HAP-1 (cell line): ENCODE measurements at regions not wholly inside any gene's neighbourhood (a gene's known extent, or its start where the extent isn't known, plus 50 kb on each side); places are given as distances from the start of the nearest gene placed in this dataset.

ENCODE experiments used
- DNase-seq, 2 experiments: peaks; one replicate each; pipeline ENCODE4 v3.0.0-alpha.2; 2016 to 2020; ENCODE audit warnings: low spot score in 2 of 2
- H3K27me3 ChIP-seq: fragments of 250-450 bp; sonication (Bioruptor Pico); 2 replicates; pipeline ENCODE4 v1.5.1; 2020; ENCODE audit warnings: low read depth, mild to moderate bottlenecking, moderate library complexity
- H3K36me3 ChIP-seq: fragments of 250-450 bp; sonication (Bioruptor Pico); replicated peaks from 2 replicates; pipeline ENCODE4 v1.5.1; 2020; ENCODE audit warnings: mild to moderate bottlenecking
- H3K4me1 ChIP-seq: fragments of 250-450 bp; sonication (Bioruptor Pico); 2 replicates; pipeline ENCODE4 v1.5.1; 2020; ENCODE audit warnings: mild to moderate bottlenecking
- H3K4me3 ChIP-seq: fragments of 250-450 bp; sonication (Bioruptor Pico); 2 replicates; pipeline ENCODE4 v1.5.1; 2020; ENCODE audit warnings: mild to moderate bottlenecking, moderate library complexity
- H3K9me3 ChIP-seq: fragments of 250-450 bp; sonication (Bioruptor Pico); 2 replicates; pipeline ENCODE4 v1.5.1; 2020; ENCODE audit warnings: mild to moderate bottlenecking, moderate library complexity
- in situ Hi-C: fragments of 300-500 bp; cut with MboI; formaldehyde crosslinking; loops from 3 replicates; pipeline ENCODE4 v1.14.3; 2020; ENCODE audit warnings: low sequenced_read_pairs, inconsistent platforms, mixed read lengths

DNA sequence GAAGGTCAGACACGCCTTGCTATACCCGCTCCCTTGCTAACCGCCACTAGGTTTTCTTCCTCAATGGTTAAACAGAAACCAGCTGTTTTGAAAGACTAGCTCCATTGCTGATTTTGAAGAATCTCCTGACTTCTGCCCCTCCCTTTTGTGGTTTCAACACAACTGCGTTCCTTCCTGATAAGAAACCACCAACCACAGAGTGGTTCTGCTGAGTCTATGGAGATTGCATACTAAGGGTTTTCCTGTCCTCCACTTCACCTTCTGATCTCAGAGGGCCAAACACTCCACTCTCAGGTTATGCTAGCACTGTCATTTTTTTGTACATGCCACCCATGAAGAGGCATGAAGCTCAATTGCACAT, 207.9 kb downstream of the MYLK4 start:
- in situ Hi-C loops, result no loop called here
- no peaks in the 10 kb centered on the region for H3K4me1 ChIP-seq
- no peaks in the 10 kb centered on the region; the same call in 1 of the 2 replicates for H3K9me3 ChIP-seq
- H3K4me3 ChIP-seq, result no peak overlapping the region
- no peak for DNase-seq
- H3K27me3 ChIP-seq, result no peaks in the 10 kb centered on the region
- H3K36me3 ChIP-seq, result no peaks in the 10 kb centered on the region

DNA sequence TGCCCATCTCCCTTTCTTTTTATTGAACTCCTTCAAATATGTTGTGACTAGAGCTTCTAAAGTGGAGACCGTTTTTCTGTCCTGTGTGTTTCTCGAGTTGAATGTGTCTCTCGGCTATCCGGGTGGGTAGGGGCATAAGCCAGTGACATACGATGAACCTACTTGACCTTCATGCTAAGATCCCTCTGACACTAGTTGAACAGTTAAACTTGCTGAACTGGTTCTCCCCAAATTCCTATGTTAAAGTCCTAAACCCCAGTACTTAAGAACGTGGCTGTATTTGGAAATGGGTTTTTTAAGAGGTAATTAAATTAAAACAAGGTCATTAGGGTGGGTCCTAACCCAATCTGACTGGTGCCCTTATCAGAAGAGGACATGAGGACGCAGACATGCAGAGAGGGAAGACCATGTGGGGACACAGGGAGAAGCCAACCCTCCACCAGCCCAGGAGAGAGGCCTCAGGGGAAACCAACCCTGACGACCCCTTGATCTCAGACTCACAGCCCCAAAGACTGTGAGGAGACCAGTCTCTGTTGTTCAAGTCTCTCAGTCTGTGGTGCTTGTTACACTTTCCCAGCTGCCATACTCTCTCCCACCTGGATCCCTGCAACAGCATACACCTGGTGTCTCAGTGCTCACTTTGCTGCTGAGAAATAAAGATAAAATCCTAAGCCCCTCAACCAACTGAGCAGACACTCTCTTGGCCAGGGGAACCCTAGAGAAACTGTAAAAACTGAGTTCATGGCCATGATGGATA, 208.4 kb downstream of the MYLK4 start:
- DNase-seq, result no peak
- Histone ChIP-seq H3K4me3 (no peak overlapping the region), H3K36me3 (no peaks in the 10 kb centered on the region), H3K4me1 (no peaks in the 10 kb centered on the region), H3K9me3 (no peaks in the 10 kb centered on the region; the same call in 1 of the 2 replicates), H3K27me3 (no peaks in the 10 kb centered on the region)
- in situ Hi-C loops, result no loop called here

- in situ Hi-C loops, result no loop called here
- Histone ChIP-seq H3K27me3 (peaks cover 5% of the 10 kb centered on the region; the same call in 1 of the 2 replicates), H3K36me3 (no peaks in the 10 kb centered on the region), H3K4me3 (no peak overlapping the region), H3K9me3 (no peaks in the 10 kb centered on the region), H3K4me1 (no peaks in the 10 kb centered on the region)
- DNase-seq, result no peak
Measured at GRCh38 chr6:2536451-2536850, 214.3 kb downstream of the MYLK4 start.

DNA sequence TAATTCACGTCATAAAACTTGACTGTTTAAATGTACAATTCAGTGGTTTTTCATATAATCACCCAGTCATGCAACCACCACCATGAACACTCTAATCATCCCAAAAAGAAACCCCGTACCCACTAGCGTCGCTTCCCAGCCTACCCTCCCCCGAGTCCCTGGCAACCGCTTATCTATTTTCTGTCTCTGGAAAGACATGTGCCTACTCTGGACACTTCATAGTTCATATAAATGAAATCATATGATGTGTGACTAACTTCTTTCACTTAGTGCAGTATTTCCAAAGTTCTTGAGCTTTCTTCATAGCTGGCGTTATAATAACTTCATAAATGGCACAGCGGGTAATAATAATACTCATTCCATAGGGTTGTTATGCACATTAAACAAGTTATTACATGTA, 215.2 kb downstream of the MYLK4 start:
- Histone ChIP-seq H3K4me1 (no peaks in the 10 kb centered on the region), H3K4me3 (no peak overlapping the region), H3K36me3 (no peaks in the 10 kb centered on the region), H3K27me3 (peaks cover 5% of the 10 kb centered on the region; the same call in 1 of the 2 replicates), H3K9me3 (no peaks in the 10 kb centered on the region)
- DNase-seq, result no peak
- in situ Hi-C loops, result no loop called here

DNA sequence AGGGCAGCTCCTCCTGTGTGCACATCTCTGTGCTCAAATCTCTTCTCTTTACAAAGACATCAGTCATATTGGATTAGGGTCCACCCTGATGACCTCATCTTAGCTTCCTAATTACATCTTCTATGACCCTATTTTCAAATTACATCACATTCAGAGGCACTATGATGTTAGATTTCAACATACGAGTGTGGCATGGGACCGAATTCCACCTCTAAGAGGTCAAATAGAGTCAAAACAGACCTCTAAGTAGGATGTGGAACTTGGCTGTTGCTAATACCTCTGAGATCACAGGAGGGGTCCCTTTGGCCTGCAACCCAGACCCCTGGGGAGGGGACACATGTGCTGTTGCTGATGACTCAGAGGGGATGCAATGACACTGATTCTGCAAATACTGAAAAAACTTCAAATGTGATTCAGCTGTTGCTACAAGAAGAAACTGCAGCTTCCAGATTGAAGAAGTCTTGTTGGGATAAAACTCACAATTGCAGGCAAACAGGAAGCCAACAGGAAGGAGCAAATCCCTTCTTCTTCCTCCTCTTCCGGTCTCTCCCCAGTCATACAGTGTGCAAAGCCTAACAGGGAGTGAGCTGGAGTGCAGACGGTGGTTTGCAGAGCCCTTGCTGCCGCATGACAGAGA, 216.2 kb downstream of the MYLK4 start:
- no peak overlapping the region for H3K4me3 ChIP-seq
- peaks cover 5% of the 10 kb centered on the region; the same call in 1 of the 2 replicates for H3K27me3 ChIP-seq
- H3K9me3 ChIP-seq, result no peaks in the 10 kb centered on the region
- H3K36me3 ChIP-seq, result no peaks in the 10 kb centered on the region
- H3K4me1 ChIP-seq, result no peaks in the 10 kb centered on the region
- in situ Hi-C loops, result no loop called here
- DNase-seq, result no peak

DNA sequence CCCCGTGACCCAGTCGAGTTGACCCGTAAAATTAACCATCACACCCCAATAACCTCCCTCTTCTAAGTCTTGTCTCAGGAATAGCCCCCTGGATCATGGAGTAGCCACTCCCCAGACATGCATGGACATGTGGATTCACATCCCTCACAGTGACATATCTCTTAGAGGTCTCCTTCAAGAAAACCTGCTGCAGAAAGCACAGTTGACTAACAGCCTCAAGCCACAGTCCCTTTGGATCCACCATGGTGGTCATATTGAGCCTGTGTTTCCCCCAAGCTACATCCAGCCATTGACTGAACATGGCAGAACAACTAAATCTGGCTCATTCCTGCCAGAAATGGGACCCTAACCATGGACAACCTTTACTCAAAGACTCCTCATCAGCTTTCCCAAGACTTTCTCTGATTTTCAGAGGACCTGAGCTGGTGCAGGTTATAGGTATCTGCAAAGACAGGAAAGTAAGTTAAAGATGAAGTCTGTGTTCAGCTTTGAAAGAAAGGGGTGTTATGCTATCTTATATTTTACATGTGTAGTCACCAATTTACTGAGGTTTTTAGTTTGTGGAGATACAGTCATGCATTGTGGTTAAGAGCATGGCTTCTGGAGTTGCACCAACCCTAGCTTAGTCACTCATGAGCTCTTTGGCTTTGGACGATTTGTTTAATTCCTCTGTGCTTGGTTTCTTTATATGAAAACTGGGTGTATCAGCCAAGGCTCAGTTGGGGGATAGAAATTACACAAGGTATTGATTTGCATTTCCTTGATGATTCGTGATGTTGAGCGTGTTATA, 219.1 kb downstream of the MYLK4 start:
- no peak for DNase-seq
- in situ Hi-C loops, result no loop called here
- peaks cover 3% of the 10 kb centered on the region; the same call in 1 of the 2 replicates for H3K27me3 ChIP-seq
- no peaks in the 10 kb centered on the region for H3K4me1 ChIP-seq
- H3K4me3 ChIP-seq, result no peak overlapping the region
- no peaks in the 10 kb centered on the region for H3K36me3 ChIP-seq
- no peaks in the 10 kb centered on the region for H3K9me3 ChIP-seq

- in situ Hi-C loops, result no loop called here
- Histone ChIP-seq H3K9me3 (no peaks in the 10 kb centered on the region), H3K27me3 (no peaks in the 10 kb centered on the region), H3K4me3 (no peak overlapping the region), H3K36me3 (no peaks in the 10 kb centered on the region), H3K4me1 (no peaks in the 10 kb centered on the region)
- DNase-seq, result no peak
Measured at GRCh38 chr6:2529211-2529719, 221.5 kb downstream of the MYLK4 start.

DNA sequence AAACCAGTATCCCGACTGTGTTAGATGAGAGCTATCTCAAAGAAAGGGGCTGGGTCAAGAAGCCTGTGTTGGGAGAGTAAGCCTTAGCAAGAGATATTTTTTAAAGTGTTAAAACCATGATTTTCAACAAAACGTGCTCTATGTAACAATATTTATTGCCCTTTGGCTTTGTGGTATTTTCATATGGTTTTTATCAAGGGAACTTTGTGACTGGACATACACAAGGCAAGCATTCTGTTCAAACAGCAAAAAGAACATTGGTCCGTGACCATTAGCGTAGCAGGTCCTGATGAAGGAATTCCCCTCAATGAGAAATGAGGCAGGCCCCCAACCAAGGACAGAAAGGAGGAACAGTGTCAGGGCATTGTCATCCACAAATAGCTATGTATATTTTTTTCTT, 222.6 kb downstream of the MYLK4 start:
- H3K36me3 ChIP-seq, result no peaks in the 10 kb centered on the region
- H3K27me3 ChIP-seq, result no peaks in the 10 kb centered on the region
- DNase-seq, result no peak
- in situ Hi-C loops, result no loop called here
- H3K4me1 ChIP-seq, result no peaks in the 10 kb centered on the region
- H3K4me3 ChIP-seq, result no peak overlapping the region
- no peaks in the 10 kb centered on the region for H3K9me3 ChIP-seq

GRCh38 chr6:2526766-2527165, 224.0 kb downstream of the MYLK4 start:
- Histone ChIP-seq H3K27me3 (no peaks in the 10 kb centered on the region), H3K4me3 (no peak overlapping the region), H3K9me3 (0 out of 2 replicates have a peak, but pooled peaks cover 2% of the 10 kb centered on the region), H3K4me1 (no peaks in the 10 kb centered on the region), H3K36me3 (no peaks in the 10 kb centered on the region)
- in situ Hi-C loops, result no loop called here
- no peak for DNase-seq

DNA sequence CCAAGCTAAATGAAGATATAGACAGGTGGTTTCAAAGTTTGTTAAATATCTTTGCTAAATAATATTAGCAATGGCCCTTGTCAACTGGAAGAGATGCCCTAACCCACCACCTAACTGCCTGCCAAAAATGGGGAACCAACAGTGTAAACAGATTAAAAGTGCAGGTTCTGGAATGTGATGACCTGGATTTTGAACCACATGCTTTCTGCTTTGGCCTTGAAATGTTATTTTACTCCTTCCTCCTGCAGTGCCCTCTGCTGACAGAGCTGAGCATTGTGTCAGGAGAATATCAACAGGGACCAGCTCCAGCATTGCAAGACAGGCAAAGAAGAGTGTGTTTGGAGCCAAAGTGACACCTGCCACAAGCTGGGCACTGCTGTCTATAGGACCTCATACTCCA, 226.6 kb downstream of the MYLK4 start:
- Histone ChIP-seq H3K36me3 (no peaks in the 10 kb centered on the region), H3K4me3 (no peak overlapping the region), H3K27me3 (no peaks in the 10 kb centered on the region), H3K9me3 (0 out of 2 replicates have a peak, but pooled peaks cover 5% of the 10 kb centered on the region), H3K4me1 (no peaks in the 10 kb centered on the region)
- in situ Hi-C loops, result no loop called here
- peak in 1 of 2 experiments; percentile 12 for DNase-seq

DNA sequence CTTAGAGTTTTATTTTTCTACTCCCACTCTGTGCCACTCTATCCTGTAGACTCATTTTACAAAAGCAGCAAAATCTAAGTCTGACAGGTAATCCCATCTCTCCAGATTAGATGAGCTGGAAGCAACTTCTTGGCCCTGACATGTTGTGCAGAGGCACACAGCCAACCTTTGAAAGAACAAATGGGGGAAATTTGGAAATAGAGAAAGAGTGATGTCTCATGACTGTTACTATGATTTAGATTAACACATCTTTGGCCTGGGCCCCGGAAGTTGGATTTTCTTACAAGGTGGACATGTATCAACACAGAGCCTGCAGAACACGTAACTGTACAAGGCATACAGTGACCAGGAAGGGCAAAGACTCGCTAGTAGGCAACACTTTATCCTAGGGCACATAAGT, 227.7 kb downstream of the MYLK4 start:
- Histone ChIP-seq H3K9me3 (0 out of 2 replicates have a peak, but pooled peaks cover 5% of the 10 kb centered on the region), H3K4me1 (no peaks in the 10 kb centered on the region)
- in situ Hi-C loops, result no loop called here

GRCh38 chr6:2522521-2522920, 228.2 kb downstream of the MYLK4 start:
- in situ Hi-C loops, result no loop called here
- no peak for DNase-seq

More for the DNA sequence above, 227.7 kb downstream of the MYLK4 start:
- no peak overlapping the region for H3K4me3 ChIP-seq
- no peak for DNase-seq
- H3K36me3 ChIP-seq, result no peaks in the 10 kb centered on the region
- no peaks in the 10 kb centered on the region for H3K27me3 ChIP-seq

GRCh38 chr6:2517855-2518473, 232.8 kb downstream of the MYLK4 start:
- no peaks in the 10 kb centered on the region for H3K36me3 ChIP-seq
- in situ Hi-C loops, result no loop called here
- no peaks in the 10 kb centered on the region for H3K27me3 ChIP-seq
- H3K4me1 ChIP-seq, result no peaks in the 10 kb centered on the region
- DNase-seq, result no peak
- no peak overlapping the region for H3K4me3 ChIP-seq
- 0 out of 2 replicates have a peak, but pooled peaks cover 5% of the 10 kb centered on the region for H3K9me3 ChIP-seq

More at GRCh38 chr6:2522521-2522920, 228.2 kb downstream of the MYLK4 start:
- Histone ChIP-seq H3K4me3 (no peak overlapping the region), H3K9me3 (0 out of 2 replicates have a peak, but pooled peaks cover 5% of the 10 kb centered on the region), H3K27me3 (no peaks in the 10 kb centered on the region), H3K4me1 (no peaks in the 10 kb centered on the region), H3K36me3 (no peaks in the 10 kb centered on the region)
